Neural cell (in vitro differentiated cells): ENCODE measurements at regions not wholly inside any gene's neighbourhood (a gene's known extent, or its start where the extent isn't known, plus 50 kb on each side); places are given as distances from the start of the nearest gene placed in this dataset.

Source experiments
- H2AFZ ChIP-seq: fragments of 200-600, 300-800 bp; sonication (generic), shearing (Covaris generic); 2 replicates; pipeline ENCODE4 v1.6.0; 2014; ENCODE audit warnings: low read depth, mild to moderate bottlenecking, antibody characterized with exemption, low read length, moderate library complexity
- H3F3A ChIP-seq: fragments of 200-600 bp; shearing (Covaris generic); 2 replicates; pipeline ENCODE4 v1.6.1; 2016; ENCODE audit warnings: mild to moderate bottlenecking, moderate library complexity, mixed read lengths, antibody characterized with exemption, low read length; ENCODE audit not compliant: insufficient read depth, poor library complexity, severe bottlenecking
- H3K27ac ChIP-seq: fragments of 200-600, 300-800 bp; sonication (generic), shearing (Covaris generic); 2 replicates; pipeline ENCODE4 v1.5.1; 2014; ENCODE audit warnings: mild to moderate bottlenecking, low read length, moderate library complexity
- H3K27me3 ChIP-seq: fragments of 300-800, 200-600 bp; sonication (generic), shearing (Covaris generic); 2 replicates; pipeline ENCODE4 v1.6.0; 2014; ENCODE audit warnings: mild to moderate bottlenecking, low read depth, low read length, moderate library complexity; ENCODE audit not compliant: insufficient read depth
- H3K36me3 ChIP-seq: fragments of 300-800, 200-600 bp; sonication (generic), shearing (Covaris generic); 2 replicates; pipeline ENCODE4 v1.5.1; 2014; ENCODE audit warnings: mild to moderate bottlenecking, antibody characterized with exemption, low read length, moderate library complexity; ENCODE audit not compliant: insufficient read depth
- H3K4me2 ChIP-seq: fragments of 300-800, 200-600 bp; sonication (generic), shearing (Covaris generic); 2 replicates; pipeline ENCODE4 v1.6.0; 2014; ENCODE audit warnings: mild to moderate bottlenecking, low read length
- H3K4me3 ChIP-seq: fragments of 300-800, 200-600 bp; sonication (generic), shearing (Covaris generic); 2 replicates; pipeline ENCODE4 v1.5.1; 2014; ENCODE audit warnings: mild to moderate bottlenecking, low read length, moderate library complexity
- H3K79me2 ChIP-seq: fragments of 200-600 bp; shearing (Covaris generic); replicated peaks from 2 replicates; pipeline ENCODE4 v1.6.0; 2014; ENCODE audit warnings: mild to moderate bottlenecking, low read length, moderate library complexity; ENCODE audit not compliant: insufficient read depth
- H3K9ac ChIP-seq: fragments of 300-800, 200-600 bp; sonication (generic), shearing (Covaris generic); 2 replicates; pipeline ENCODE4 v1.6.1; 2016; ENCODE audit warnings: mild to moderate bottlenecking, low read length, mixed read lengths
- H3K9me2 ChIP-seq: fragments of 200-600 bp; shearing (Covaris generic); 2 replicates; pipeline ENCODE4 v1.6.1; 2016; ENCODE audit warnings: mild to moderate bottlenecking, low read length, mixed read lengths; ENCODE audit not compliant: insufficient read depth
- H3K9me3 ChIP-seq: fragments of 200-600, 300-800 bp; sonication (generic), shearing (Covaris generic); 2 replicates; pipeline ENCODE4 v1.6.1; 2016; ENCODE audit warnings: mild to moderate bottlenecking, mixed run types, low read length, moderate library complexity, mixed read lengths
- H4K20me1 ChIP-seq: fragments of 200-600 bp; shearing (Covaris generic); 2 replicates; pipeline ENCODE4 v1.6.1; 2016; ENCODE audit warnings: mild to moderate bottlenecking, mixed run types; ENCODE audit not compliant: insufficient read depth
- EP300 ChIP-seq: fragments of 450-650 bp; conservative IDR thresholded peaks from 2 replicates; pipeline ENCODE4 v1.6.1; 2014; ENCODE audit warnings: antibody characterized with exemption, mild to moderate bottlenecking, moderate library complexity; ENCODE audit not compliant: poor library complexity, severe bottlenecking
- EZH2 ChIP-seq: fragments of 200-600, 300-800 bp; shearing (Covaris generic), sonication (generic); IDR thresholded peaks from 2 replicates; pipeline ENCODE4 v1.6.1; 2014; ENCODE audit warnings: antibody characterized with exemption, low read length, borderline replicate concordance, mild to moderate bottlenecking; ENCODE audit not compliant: insufficient read depth, poor library complexity, severe bottlenecking
- MXI1 ChIP-seq: fragments of 450-650 bp; conservative IDR thresholded peaks from 2 replicates; pipeline ENCODE4 v1.6.1; 2014; ENCODE audit warnings: antibody characterized with exemption, mild to moderate bottlenecking; ENCODE audit not compliant: poor library complexity, severe bottlenecking
- POLR2AphosphoS5 ChIP-seq: IDR thresholded peaks from 2 replicates; pipeline ENCODE4 v1.6.1; 2012
- RAD21 ChIP-seq: fragments of 450-650 bp; conservative IDR thresholded peaks from 2 replicates; pipeline ENCODE4 v1.6.1; 2014; ENCODE audit warnings: antibody characterized with exemption, mild to moderate bottlenecking, moderate library complexity
- TAF1 ChIP-seq: IDR thresholded peaks from 2 replicates; pipeline ENCODE4 v1.6.1; 2012; ENCODE audit warnings: low read depth
- TF ChIP-seq, protein P1 (sequence below): fragments of 450-650 bp; IDR thresholded peaks from 2 replicates; pipeline ENCODE4 v1.5.1; 2014; ENCODE audit warnings: antibody characterized with exemption, mild to moderate bottlenecking, moderate library complexity; ENCODE audit not compliant: poor library complexity, severe bottlenecking
- TF ChIP-seq, protein P2 (sequence below): IDR thresholded peaks from 2 replicates; pipeline ENCODE4 v1.6.1; 2012; ENCODE audit warnings: borderline replicate concordance

DNA sequence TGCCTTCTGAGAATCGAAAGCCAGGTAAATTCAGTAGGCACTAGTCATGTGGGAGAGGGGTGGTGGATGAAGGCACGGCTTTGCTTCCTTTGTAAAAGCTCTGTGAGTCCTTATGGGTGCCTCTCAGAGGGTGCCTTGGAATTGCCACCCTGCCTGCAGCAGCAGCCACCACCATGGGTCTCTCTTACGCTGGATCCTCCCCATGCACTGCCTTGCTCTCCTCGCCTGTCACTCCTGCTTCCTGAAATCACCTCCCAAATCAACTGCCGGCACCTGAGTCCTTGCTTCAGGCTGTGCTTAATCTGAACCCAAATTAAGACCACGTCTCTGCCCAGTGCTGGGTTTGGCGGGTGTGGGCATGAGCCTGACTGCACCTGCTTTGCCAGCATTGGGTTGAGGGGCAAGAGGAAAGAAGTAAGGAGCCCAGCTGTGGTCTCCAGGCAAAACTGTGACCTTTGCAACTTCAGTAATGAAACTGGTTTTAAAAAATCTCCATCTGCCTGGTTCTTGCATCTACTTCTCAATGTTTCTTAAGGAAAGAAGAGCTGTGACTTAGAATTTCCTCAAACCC, 55.9 kb upstream of the CLMN start:
- Histone ChIP-seq H3K9me2 (no peaks in the 10 kb centered on the region), H3K79me2 (no peaks in the 10 kb centered on the region), H3K27ac (no peak overlapping the region), H3K4me2 (no peak overlapping the region), H3K27me3 (no peaks in the 10 kb centered on the region), H3K9me3 (no peaks in the 10 kb centered on the region), H2AFZ (no peak overlapping the region), H3K36me3 (no peaks in the 10 kb centered on the region), H3F3A (no peaks in the 10 kb centered on the region), H3K4me3 (no peak overlapping the region), H3K9ac (no peak overlapping the region), H4K20me1 (no peaks in the 10 kb centered on the region)
- TF ChIP-seq, protein P1, sequence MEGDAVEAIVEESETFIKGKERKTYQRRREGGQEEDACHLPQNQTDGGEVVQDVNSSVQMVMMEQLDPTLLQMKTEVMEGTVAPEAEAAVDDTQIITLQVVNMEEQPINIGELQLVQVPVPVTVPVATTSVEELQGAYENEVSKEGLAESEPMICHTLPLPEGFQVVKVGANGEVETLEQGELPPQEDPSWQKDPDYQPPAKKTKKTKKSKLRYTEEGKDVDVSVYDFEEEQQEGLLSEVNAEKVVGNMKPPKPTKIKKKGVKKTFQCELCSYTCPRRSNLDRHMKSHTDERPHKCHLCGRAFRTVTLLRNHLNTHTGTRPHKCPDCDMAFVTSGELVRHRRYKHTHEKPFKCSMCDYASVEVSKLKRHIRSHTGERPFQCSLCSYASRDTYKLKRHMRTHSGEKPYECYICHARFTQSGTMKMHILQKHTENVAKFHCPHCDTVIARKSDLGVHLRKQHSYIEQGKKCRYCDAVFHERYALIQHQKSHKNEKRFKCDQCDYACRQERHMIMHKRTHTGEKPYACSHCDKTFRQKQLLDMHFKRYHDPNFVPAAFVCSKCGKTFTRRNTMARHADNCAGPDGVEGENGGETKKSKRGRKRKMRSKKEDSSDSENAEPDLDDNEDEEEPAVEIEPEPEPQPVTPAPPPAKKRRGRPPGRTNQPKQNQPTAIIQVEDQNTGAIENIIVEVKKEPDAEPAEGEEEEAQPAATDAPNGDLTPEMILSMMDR, result no peak
- TF ChIP-seq, protein P2, sequence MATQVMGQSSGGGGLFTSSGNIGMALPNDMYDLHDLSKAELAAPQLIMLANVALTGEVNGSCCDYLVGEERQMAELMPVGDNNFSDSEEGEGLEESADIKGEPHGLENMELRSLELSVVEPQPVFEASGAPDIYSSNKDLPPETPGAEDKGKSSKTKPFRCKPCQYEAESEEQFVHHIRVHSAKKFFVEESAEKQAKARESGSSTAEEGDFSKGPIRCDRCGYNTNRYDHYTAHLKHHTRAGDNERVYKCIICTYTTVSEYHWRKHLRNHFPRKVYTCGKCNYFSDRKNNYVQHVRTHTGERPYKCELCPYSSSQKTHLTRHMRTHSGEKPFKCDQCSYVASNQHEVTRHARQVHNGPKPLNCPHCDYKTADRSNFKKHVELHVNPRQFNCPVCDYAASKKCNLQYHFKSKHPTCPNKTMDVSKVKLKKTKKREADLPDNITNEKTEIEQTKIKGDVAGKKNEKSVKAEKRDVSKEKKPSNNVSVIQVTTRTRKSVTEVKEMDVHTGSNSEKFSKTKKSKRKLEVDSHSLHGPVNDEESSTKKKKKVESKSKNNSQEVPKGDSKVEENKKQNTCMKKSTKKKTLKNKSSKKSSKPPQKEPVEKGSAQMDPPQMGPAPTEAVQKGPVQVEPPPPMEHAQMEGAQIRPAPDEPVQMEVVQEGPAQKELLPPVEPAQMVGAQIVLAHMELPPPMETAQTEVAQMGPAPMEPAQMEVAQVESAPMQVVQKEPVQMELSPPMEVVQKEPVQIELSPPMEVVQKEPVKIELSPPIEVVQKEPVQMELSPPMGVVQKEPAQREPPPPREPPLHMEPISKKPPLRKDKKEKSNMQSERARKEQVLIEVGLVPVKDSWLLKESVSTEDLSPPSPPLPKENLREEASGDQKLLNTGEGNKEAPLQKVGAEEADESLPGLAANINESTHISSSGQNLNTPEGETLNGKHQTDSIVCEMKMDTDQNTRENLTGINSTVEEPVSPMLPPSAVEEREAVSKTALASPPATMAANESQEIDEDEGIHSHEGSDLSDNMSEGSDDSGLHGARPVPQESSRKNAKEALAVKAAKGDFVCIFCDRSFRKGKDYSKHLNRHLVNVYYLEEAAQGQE, result no peak
- TF ChIP-seq EP300, result no peak

DNA sequence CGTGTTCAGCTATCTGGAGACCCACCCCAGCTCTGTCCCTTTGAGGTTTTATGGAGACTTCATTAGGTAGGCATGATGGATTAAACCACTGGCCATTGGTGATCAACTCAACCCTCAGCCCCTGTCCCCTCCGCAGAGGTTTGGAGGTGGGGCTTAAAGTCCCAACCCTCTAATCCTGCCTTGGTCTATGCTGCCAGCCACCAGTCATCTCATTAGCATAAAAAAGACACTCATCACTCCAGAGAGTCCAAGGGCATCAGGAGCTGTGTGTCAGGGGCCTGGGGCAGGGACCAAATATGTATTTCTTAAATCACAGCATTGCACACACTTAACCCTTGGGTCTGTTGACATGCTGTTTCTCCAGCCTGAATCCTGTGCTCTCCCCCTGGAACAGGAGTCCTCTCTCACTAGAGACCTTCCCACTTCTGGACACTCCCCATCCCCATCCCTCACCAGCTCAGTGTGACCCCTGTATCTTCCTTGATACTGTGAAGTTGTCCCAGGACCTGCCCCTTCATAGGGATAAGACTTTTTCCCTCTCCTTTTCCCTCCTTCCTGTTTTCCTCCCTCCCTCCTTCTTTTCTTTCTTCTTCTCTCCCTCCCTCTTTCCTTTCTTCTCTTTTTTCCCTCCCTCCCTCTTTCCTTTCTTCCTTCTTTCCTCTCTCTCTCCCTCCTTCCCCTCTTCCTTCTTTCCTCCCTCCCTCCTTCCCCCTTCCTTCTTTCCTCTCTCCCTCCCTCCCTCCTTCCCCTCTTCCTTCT, 54.7 kb upstream of the CLMN start:
- TF ChIP-seq TAF1 (no peak), EP300 (no peak), RAD21 (no peak), MXI1 (no peak), EZH2 (no peak), POLR2AphosphoS5 (no peak)
- TF ChIP-seq, protein P1, result no peak
- TF ChIP-seq, protein P2, result no peak
- no peak overlapping the region for H3K4me3 ChIP-seq

More for the DNA sequence above, 54.7 kb upstream of the CLMN start:
- no peaks in the 10 kb centered on the region for H3K36me3 ChIP-seq
- H3K9ac ChIP-seq, result no peak overlapping the region
- no peaks in the 10 kb centered on the region for H3F3A ChIP-seq
- no peaks in the 10 kb centered on the region for H3K79me2 ChIP-seq
- no peaks in the 10 kb centered on the region for H3K9me3 ChIP-seq
- H4K20me1 ChIP-seq, result no peaks in the 10 kb centered on the region
- H2AFZ ChIP-seq, result no peak overlapping the region
- no peak overlapping the region for H3K4me2 ChIP-seq
- H3K27me3 ChIP-seq, result no peaks in the 10 kb centered on the region
- no peaks in the 10 kb centered on the region for H3K9me2 ChIP-seq
- H3K27ac ChIP-seq, result no peak overlapping the region
